ENCODE measurements at regions not wholly inside any gene's neighbourhood (a gene's known extent, or its start where the extent isn't known, plus 50 kb on each side); places are given as distances from the start of the nearest gene placed in this dataset.
A peak's percentile ranks its signal among the peaks of the same experiment; 100 is the strongest.

DNA sequence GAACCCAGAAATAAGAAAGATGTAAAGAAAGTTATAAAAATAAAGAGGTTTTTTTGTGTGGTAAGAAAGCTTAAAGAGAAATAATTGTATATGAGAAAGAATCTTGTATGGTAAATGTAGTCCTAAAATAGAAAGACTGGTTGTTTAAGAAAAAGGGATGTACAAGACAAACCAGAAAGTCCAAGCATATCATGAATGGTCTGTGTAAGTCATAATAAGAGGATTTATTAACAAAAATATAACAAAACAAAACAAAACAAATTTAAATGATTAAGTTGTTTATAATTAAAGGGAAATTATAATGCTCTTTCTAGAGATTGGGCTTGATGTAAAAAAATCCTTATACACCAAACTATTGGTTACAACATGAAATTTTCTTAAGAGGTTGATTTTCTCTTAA lies 590.4 kb upstream of the PTGER4 start:
- TF ChIP-seq, protein P1, sequence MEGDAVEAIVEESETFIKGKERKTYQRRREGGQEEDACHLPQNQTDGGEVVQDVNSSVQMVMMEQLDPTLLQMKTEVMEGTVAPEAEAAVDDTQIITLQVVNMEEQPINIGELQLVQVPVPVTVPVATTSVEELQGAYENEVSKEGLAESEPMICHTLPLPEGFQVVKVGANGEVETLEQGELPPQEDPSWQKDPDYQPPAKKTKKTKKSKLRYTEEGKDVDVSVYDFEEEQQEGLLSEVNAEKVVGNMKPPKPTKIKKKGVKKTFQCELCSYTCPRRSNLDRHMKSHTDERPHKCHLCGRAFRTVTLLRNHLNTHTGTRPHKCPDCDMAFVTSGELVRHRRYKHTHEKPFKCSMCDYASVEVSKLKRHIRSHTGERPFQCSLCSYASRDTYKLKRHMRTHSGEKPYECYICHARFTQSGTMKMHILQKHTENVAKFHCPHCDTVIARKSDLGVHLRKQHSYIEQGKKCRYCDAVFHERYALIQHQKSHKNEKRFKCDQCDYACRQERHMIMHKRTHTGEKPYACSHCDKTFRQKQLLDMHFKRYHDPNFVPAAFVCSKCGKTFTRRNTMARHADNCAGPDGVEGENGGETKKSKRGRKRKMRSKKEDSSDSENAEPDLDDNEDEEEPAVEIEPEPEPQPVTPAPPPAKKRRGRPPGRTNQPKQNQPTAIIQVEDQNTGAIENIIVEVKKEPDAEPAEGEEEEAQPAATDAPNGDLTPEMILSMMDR (IDR thresholded peaks at IDR 0.05; ENCODE audit: insufficient read depth, low read length, severe bottlenecking), result no peak
- FAIRE-seq (no peak), DNase-seq (ENCODE audit: low read depth) (no peak)
- H3K36me3 ChIP-seq (ENCODE audit: control insufficient read depth, insufficient read depth, low read length), result no peaks in the 10 kb centered on the region
- no peak overlapping the region for H3K4me3 ChIP-seq (ENCODE audit: low read depth, low read length)
- no peaks in the 10 kb centered on the region for H3K27me3 ChIP-seq (ENCODE audit: control insufficient read depth, insufficient read depth, low read length)

DNA sequence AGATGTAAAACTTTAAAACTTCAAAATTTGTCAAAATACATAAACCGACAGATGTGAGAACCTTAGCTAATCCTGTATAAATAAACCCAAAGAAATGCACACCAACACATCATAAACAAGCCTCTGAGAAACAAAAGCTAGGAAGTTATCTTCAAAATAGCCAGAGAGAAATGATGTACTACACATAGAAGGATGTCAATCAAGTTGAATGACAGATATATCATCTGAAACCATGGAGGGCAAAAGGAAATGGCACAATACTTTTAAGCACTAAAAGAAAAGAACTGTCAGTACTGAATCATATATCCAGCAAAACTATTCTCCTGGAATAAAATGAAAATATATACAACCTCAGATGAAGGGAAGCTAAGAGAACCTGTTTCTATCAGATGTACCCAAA lies 595.1 kb upstream of the PTGER4 start:
- no peaks in the 10 kb centered on the region for H3K36me3 ChIP-seq (ENCODE audit: control insufficient read depth, insufficient read depth, low read length)
- no peak for DNase-seq (ENCODE audit: low read depth)
- no peak overlapping the region for H3K4me3 ChIP-seq (ENCODE audit: low read depth, low read length)
- TF ChIP-seq, protein P1 (IDR thresholded peaks at IDR 0.05; ENCODE audit: insufficient read depth, low read length, severe bottlenecking), result no peak
- FAIRE-seq, result no peak
- H3K27me3 ChIP-seq (ENCODE audit: control insufficient read depth, insufficient read depth, low read length), result no peaks in the 10 kb centered on the region

DNA sequence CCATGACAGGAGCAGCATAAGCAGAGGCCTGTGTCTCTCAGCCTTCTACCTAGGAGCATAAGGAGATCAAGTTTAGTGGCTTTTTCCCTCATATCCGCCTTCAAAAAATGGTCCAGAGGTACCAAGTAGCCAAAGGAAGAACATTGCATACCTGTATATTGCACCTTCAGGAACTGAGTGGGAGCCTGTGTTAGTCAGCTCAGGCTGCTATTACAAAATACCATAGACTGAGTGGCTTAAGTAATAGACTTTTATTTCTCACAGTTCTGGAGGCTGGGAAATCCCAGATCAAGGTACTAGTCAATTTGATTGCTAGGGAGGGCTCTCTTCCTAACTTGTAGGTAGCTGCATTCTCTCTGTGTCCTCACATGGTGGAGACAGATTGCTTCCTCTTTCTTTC lies 597.4 kb upstream of the PTGER4 start:
- no peak for FAIRE-seq

DNA sequence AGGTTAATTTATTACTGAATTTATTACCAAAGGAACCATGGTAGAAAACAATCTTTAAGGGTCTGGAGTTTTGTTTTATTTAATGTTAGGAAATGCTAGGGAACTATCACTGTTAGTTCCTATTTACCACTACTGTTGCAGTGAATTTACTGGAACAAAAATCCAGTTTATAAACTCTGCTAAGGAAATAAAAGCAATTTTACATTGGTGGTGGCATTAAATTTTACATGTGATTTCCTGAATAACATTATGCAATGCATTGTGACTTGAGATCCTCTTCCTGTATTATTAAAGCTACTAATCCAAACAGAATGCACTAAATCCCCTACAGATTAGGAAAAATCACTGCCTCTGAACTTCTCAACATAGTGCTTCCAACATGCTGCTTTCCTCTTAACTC lies 599.5 kb upstream of the PTGER4 start:
- H3K36me3 ChIP-seq (ENCODE audit: control insufficient read depth, insufficient read depth, low read length), result no peaks in the 10 kb centered on the region
- no peak overlapping the region for H3K4me3 ChIP-seq (ENCODE audit: low read depth, low read length)
- FAIRE-seq (no peak), DNase-seq (ENCODE audit: low read depth) (no peak)
- TF ChIP-seq, protein P1 (IDR thresholded peaks at IDR 0.05; ENCODE audit: insufficient read depth, low read length, severe bottlenecking), result no peak
- no peaks in the 10 kb centered on the region for H3K27me3 ChIP-seq (ENCODE audit: control insufficient read depth, insufficient read depth, low read length)

More for the DNA sequence above, 597.4 kb upstream of the PTGER4 start:
- Histone ChIP-seq H3K27me3 (ENCODE audit: control insufficient read depth, insufficient read depth, low read length) (no peaks in the 10 kb centered on the region), H3K4me3 (ENCODE audit: low read depth, low read length) (no peak overlapping the region), H3K36me3 (ENCODE audit: control insufficient read depth, insufficient read depth, low read length) (no peaks in the 10 kb centered on the region)
- DNase-seq (ENCODE audit: low read depth), result peak; percentile 66
- TF ChIP-seq, protein P1 (IDR thresholded peaks at IDR 0.05; ENCODE audit: insufficient read depth, low read length, severe bottlenecking), result no peak

DNA sequence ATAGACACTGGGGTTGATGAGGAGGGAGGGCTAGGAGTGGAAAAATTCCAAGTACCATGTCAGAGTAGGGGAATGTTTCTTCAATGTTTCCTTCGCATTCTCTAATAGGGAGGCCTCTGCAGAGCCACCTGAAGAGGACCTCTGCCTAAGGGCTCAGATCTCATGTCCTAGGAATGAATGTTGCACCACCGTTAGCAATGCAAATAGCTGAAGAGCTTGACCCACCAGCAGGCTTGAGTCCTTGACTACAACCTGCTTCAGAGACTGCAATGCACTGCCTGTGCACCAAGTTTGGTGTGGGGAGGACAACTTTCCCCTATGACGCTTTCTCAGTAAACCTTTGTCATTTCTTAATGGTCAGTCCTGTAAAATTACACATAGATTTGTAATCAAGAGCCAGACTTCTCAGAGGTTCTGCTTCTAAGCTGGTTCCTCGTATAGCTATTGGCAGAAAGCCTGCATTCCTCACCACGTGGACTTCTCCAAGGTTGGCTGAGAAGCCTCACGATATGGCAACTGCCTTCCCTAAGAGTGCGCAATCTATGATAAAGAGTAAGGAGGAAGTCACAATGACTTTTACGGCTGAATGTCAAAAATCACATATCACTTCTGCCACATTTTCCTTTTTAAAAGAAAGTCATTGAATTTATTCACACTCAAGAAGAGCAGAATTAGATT lies 600.7 kb upstream of the PTGER4 start:
- FAIRE-seq, result no peak
- Histone ChIP-seq H3K36me3 (ENCODE audit: control insufficient read depth, insufficient read depth, low read length) (no peaks in the 10 kb centered on the region), H3K4me3 (ENCODE audit: low read depth, low read length) (no peak overlapping the region), H3K27me3 (ENCODE audit: control insufficient read depth, insufficient read depth, low read length) (no peaks in the 10 kb centered on the region)
- TF ChIP-seq, protein P1 (IDR thresholded peaks at IDR 0.05; ENCODE audit: insufficient read depth, low read length, severe bottlenecking), result no peak
- DNase-seq (ENCODE audit: low read depth), result peak; percentile 3

DNA sequence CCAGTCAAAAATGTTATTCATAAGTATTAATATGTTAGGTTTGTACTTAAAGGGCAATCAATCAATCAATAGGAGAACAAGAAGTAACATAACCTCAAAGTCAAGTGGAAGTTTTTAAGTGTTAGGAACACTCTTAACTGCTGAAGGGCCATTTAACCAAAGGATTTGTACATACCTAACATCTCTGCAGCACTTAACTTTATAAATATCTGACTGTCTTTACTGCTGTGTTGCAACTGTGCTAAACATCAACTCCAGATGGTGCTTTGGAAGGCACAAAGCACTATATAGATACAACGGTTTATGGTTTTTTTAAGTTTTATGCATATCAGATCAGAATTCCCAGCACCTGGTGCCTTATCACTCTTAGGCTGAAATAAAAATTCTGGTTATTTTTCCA lies 604.9 kb upstream of the PTGER4 start:
- DNase-seq (ENCODE audit: low read depth) (no peak), FAIRE-seq (no peak)
- no peaks in the 10 kb centered on the region for H3K36me3 ChIP-seq (ENCODE audit: control insufficient read depth, insufficient read depth, low read length)
- H3K27me3 ChIP-seq (ENCODE audit: control insufficient read depth, insufficient read depth, low read length), result no peaks in the 10 kb centered on the region
- H3K4me3 ChIP-seq (ENCODE audit: low read depth, low read length), result no peak overlapping the region
- TF ChIP-seq, protein P1 (IDR thresholded peaks at IDR 0.05; ENCODE audit: insufficient read depth, low read length, severe bottlenecking), result no peak

All from bronchial epithelial cell (primary cell).